BLaER1 treated with 17β-estradiol and CSF1 and Interleukin-3, amounts not matched to agents 10 nM and 100 nM (cell line): ENCODE measurements at regions not wholly inside any gene's neighbourhood (a gene's known extent, or its start where the extent isn't known, plus 50 kb on each side); places are given as distances from the start of the nearest gene placed in this dataset.

Source experiments
- H3K27ac ChIP-seq, 11 experiments: shearing (Covaris generic); formaldehyde crosslinking; 2 replicates each; pipeline ENCODE4 v1.8.1; 2022
- H3K27me3 ChIP-seq, 11 experiments: shearing (Covaris generic); formaldehyde crosslinking; 2 replicates each; pipeline ENCODE4 v1.8.1; 2022
- H3K36me3 ChIP-seq, 11 experiments: shearing (Covaris generic); formaldehyde crosslinking; 2 replicates each; pipeline ENCODE4 v1.8.1; 2022
- H3K4me1 ChIP-seq, 10 experiments: shearing (Covaris generic); formaldehyde crosslinking; 2 replicates each; pipeline ENCODE4 v1.8.1; 2022
- H3K4me2 ChIP-seq, 11 experiments: shearing (Covaris generic); formaldehyde crosslinking; 2 replicates each; pipeline ENCODE4 v1.8.1; 2022
- H3K4me3 ChIP-seq, 10 experiments: shearing (Covaris generic); formaldehyde crosslinking; 2 replicates each; pipeline ENCODE4 v1.8.1; 2022
- H3K9ac ChIP-seq, 11 experiments: shearing (Covaris generic); formaldehyde crosslinking; 2 replicates each; pipeline ENCODE4 v1.8.1; 2022
- H3K9me3 ChIP-seq, 11 experiments: shearing (Covaris generic); formaldehyde crosslinking; replicated peaks in 1 of 11; 2 replicates each; pipeline ENCODE4 v1.8.1; 2022
- H4K20me1 ChIP-seq, 11 experiments: shearing (Covaris generic); formaldehyde crosslinking; 2 replicates each; pipeline ENCODE4 v1.8.1; 2022
- Cebpa-rat ChIP-seq, 11 experiments: shearing (Covaris generic); IDR thresholded peaks; 2 replicates each; pipeline ENCODE4 v1.8.1; 2022

DNA sequence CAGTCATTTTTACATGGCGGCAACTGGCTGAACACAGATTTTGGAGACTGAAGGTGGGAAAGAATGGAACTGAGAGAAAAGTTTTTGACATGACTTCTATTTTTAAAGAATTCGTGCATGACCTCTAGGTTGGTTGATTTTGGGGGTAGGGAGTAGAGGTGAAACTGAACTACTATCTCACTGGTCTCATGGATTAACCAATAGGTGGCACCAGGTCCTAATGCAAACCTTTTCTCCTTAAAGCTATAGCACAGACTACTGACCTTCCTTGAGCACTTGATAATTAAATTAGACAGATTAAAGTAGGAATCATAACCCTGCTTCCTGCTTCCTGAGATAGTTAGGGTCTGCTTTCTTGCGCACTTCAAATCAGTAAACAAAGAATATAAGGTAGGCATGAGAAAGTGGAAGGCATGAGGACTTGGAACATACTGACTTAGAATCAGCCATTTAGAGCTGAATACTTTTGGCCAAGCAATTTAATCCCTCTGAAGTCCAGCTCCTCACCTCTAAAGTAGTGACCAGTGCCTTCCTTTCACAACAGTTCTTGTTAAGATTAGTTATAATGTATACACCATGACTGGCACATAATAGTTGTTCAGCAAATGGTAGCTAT lies 206.0 kb downstream of the CENPF start:
- Histone ChIP-seq H3K27ac (no peak overlapping the region), H4K20me1 (no peaks in the 10 kb centered on the region), H3K9ac (no peak overlapping the region), H3K4me2 (no peak overlapping the region), H3K4me1 (no peaks in the 10 kb centered on the region), H3K9me3 (peaks cover 10 to 23% (median 18%) of the 10 kb centered on the region in 11 experiments; a peak in 21 of 22 replicates), H3K36me3 (no peaks in the 10 kb centered on the region), H3K4me3 (no peak overlapping the region), H3K27me3 (no peaks in the 10 kb centered on the region)
- TF ChIP-seq Cebpa-rat (IDR thresholded peaks at IDR 0.05), result no peak

- no peaks in the 10 kb centered on the region for H3K36me3 ChIP-seq
- no peak overlapping the region for H3K4me3 ChIP-seq
- no peak overlapping the region for H3K9ac ChIP-seq
- H3K9me3 ChIP-seq, result no peaks in the 10 kb centered on the region
- H3K27me3 ChIP-seq, result no peaks in the 10 kb centered on the region
- H3K27ac ChIP-seq, result no peak overlapping the region
- no peak overlapping the region; a peak in 1 of 22 replicates for H3K4me2 ChIP-seq
- no peak for TF ChIP-seq Cebpa-rat (IDR thresholded peaks at IDR 0.05)
- H4K20me1 ChIP-seq, result no peaks in the 10 kb centered on the region
- H3K4me1 ChIP-seq, result peaks cover 0 to 7% (median 0%) of the 10 kb centered on the region in 10 experiments; a peak in 2 of 20 replicates
These were observed 213.6 kb downstream of the CENPF start for GRCh38 chr1:214816603-214817002.

DNA sequence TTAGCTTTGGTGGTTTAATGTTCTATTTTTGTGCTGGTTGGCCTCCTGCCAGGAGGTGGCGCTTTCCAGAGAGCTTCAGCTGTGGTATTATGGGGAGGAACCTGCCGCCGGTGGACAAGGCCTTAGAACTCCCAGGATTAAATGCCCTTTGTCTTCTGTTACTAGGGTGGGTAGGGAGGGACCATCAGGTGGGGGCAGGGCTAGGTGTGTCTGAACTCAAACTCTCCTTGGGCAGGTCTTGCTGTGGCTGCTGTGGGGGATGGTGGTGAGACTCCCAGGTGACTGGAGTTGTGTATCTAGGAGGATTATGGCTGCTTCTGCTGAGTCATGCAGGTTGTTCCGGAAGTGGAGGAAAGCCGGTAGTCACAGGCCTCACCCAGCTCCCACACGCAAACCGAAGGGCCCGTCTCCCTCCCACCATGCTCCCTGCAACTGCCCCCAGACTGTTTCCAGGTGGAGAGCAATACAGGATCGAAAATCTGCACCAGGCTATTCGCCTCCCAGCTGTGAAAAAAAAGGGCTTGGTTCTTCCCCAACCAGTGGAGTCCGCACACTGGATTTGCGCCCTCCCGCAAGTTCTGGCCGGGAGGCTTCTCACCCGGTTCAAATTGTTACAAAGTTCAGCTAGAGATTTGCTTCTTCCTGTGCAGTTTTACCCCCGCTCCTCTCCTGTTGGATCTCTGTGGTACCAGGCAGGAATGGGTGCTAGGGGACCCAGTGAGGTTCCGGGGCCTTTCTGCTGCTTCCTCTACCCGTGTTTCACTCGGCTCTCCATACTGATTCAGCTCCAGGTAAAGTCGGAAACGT lies 220.5 kb downstream of the CENPF start:
- no peaks in the 10 kb centered on the region for H3K36me3 ChIP-seq
- H4K20me1 ChIP-seq, result no peaks in the 10 kb centered on the region
- no peak for TF ChIP-seq Cebpa-rat (IDR thresholded peaks at IDR 0.05)
- H3K27ac ChIP-seq, result no peak overlapping the region
- no peak overlapping the region for H3K9ac ChIP-seq
- H3K4me3 ChIP-seq, result no peak overlapping the region
- H3K4me1 ChIP-seq, result no peaks in the 10 kb centered on the region
- H3K4me2 ChIP-seq, result no peak overlapping the region
- H3K9me3 ChIP-seq, result peaks cover 8 to 21% (median 15%) of the 10 kb centered on the region in 11 experiments; a peak in 18 of 22 replicates
- no peaks in the 10 kb centered on the region for H3K27me3 ChIP-seq

DNA sequence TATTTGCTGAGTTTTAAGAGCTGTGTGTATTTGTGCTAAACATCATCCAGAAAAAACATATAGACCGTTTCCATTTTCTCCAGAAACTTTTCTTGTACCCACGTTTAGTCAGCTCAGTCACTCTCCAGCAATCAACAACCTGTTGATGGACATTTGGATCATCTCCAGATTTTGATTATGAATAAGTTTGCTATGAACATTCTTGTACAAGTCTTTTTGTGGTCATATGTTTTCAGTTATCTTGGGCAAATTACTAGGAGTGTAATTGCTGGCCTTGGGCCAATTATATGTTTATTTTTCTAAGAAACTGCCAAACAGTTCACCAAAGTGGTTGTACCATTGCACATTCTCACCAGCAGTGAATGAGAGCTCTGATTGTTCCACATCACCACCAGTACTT lies 221.8 kb downstream of the CENPF start:
- Histone ChIP-seq H4K20me1 (no peaks in the 10 kb centered on the region), H3K9ac (no peak overlapping the region), H3K27me3 (no peaks in the 10 kb centered on the region), H3K4me2 (no peak overlapping the region), H3K4me1 (no peaks in the 10 kb centered on the region), H3K27ac (no peak overlapping the region), H3K4me3 (no peak overlapping the region), H3K9me3 (peaks cover 8 to 21% (median 16%) of the 10 kb centered on the region in 11 experiments; a peak in 18 of 22 replicates), H3K36me3 (no peaks in the 10 kb centered on the region)
- no peak for TF ChIP-seq Cebpa-rat (IDR thresholded peaks at IDR 0.05)

DNA sequence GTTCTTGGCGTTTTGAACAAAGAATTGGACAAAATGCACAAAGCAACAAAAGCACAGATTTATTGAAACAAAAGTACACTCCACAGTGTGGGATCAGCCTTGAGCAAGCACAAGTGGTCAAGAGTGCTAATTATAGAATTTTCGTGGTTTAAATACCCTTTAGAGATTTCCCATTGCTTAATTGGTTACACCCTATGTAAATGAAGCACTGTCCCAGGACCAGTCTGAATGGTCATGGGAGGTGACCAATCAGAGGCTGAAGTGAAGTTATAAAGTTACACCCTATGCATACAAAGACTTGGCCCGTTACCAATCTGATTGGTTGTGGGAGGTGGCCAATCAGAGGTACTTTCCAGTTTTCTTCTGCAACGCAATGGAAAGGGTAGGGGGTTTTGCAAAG lies 223.6 kb downstream of the CENPF start:
- H3K9me3 ChIP-seq, result peaks cover 8 to 21% (median 16%) of the 10 kb centered on the region in 11 experiments; a peak in 18 of 22 replicates
- H3K4me2 ChIP-seq, result no peak overlapping the region
- no peak for TF ChIP-seq Cebpa-rat (IDR thresholded peaks at IDR 0.05)
- no peaks in the 10 kb centered on the region for H3K36me3 ChIP-seq
- no peaks in the 10 kb centered on the region for H4K20me1 ChIP-seq
- H3K9ac ChIP-seq, result no peak overlapping the region
- H3K4me3 ChIP-seq, result no peak overlapping the region
- H3K27ac ChIP-seq, result no peak overlapping the region
- no peaks in the 10 kb centered on the region for H3K27me3 ChIP-seq
- no peaks in the 10 kb centered on the region for H3K4me1 ChIP-seq

DNA sequence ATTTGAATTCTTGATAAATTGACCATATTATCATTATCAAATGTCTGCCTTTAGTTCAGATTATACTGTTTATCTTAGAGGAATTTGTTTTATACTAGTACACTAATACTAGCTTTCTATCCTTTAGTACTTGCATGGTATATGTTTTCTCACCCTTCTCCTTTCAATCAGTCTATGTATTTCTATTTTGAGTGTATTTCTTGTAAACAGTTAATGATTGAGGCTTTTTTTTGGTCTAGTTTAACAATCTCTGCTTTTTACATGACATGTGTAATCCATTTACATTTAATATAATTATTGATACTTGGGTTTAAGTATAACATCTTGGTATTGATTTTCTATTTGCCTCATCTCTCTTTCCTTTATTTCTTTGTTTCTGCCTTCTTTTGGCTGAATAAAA lies 224.9 kb downstream of the CENPF start:
- Histone ChIP-seq H3K4me1 (no peaks in the 10 kb centered on the region), H3K9me3 (peaks cover 8 to 21% (median 16%) of the 10 kb centered on the region in 11 experiments; a peak in 18 of 22 replicates), H3K4me3 (no peak overlapping the region), H3K4me2 (no peak overlapping the region), H4K20me1 (no peaks in the 10 kb centered on the region), H3K36me3 (no peaks in the 10 kb centered on the region), H3K27ac (no peak overlapping the region), H3K27me3 (no peaks in the 10 kb centered on the region), H3K9ac (no peak overlapping the region)
- TF ChIP-seq Cebpa-rat (IDR thresholded peaks at IDR 0.05), result no peak

GRCh38 chr1:214830941-214831340 lies 227.9 kb downstream of the CENPF start:
- H3K27ac ChIP-seq, result no peak overlapping the region
- H4K20me1 ChIP-seq, result no peaks in the 10 kb centered on the region
- no peak for TF ChIP-seq Cebpa-rat (IDR thresholded peaks at IDR 0.05)
- H3K9me3 ChIP-seq, result peaks cover 8 to 21% (median 14%) of the 10 kb centered on the region in 11 experiments; a peak in 17 of 22 replicates
- H3K4me3 ChIP-seq, result no peak overlapping the region
- H3K4me2 ChIP-seq, result no peak overlapping the region
- H3K4me1 ChIP-seq, result no peaks in the 10 kb centered on the region
- no peak overlapping the region for H3K9ac ChIP-seq
- no peaks in the 10 kb centered on the region for H3K27me3 ChIP-seq
- no peaks in the 10 kb centered on the region for H3K36me3 ChIP-seq

- H3K4me3 ChIP-seq, result no peak overlapping the region
- no peaks in the 10 kb centered on the region for H3K27me3 ChIP-seq
- no peak overlapping the region for H3K4me2 ChIP-seq
- H3K4me1 ChIP-seq, result no peaks in the 10 kb centered on the region
- H3K36me3 ChIP-seq, result no peaks in the 10 kb centered on the region
- H3K9ac ChIP-seq, result no peak overlapping the region
- no peak overlapping the region for H3K27ac ChIP-seq
- H3K9me3 ChIP-seq, result peaks cover 5 to 16% (median 13%) of the 10 kb centered on the region in 11 experiments; a peak in 17 of 22 replicates
- no peak for TF ChIP-seq Cebpa-rat (IDR thresholded peaks at IDR 0.05)
- H4K20me1 ChIP-seq, result no peaks in the 10 kb centered on the region
These were observed 229.0 kb downstream of the CENPF start for GRCh38 chr1:214831956-214832355.

DNA sequence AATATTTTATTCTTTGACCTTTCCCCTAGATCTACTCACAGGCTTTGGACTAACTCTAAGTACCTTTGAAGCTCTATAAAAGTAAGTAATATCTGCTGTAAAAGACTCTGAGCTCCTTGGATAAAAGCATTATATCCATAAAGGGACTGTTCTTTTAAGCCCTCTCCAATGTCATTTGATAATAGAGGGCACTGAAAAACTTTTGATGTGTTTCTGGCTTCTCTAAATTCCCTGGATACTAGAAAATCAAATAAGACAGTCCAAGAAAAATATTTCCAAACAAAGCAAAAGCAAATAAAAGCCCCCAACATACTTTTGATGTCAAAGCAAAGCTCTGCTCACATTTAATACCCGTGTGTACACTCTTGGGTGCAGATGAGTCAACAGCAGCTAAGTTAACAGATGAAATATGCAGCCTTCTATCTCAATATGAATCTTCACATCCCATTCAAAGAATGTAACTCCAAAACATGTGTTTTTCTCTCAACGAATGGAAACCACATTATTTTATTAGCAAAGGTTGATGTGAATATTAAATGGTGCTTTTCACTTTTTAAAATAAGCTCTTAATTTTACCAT lies 230.3 kb downstream of the CENPF start:
- no peak for TF ChIP-seq Cebpa-rat (IDR thresholded peaks at IDR 0.05)
- H4K20me1 ChIP-seq, result no peaks in the 10 kb centered on the region
- H3K27ac ChIP-seq, result no peak overlapping the region
- no peak overlapping the region for H3K4me2 ChIP-seq
- no peak overlapping the region for H3K4me3 ChIP-seq
- no peaks in the 10 kb centered on the region for H3K36me3 ChIP-seq
- H3K9ac ChIP-seq, result no peak overlapping the region
- H3K9me3 ChIP-seq, result peaks cover 0 to 4% (median 4%) of the 10 kb centered on the region in 11 experiments; a peak in 11 of 22 replicates
- no peaks in the 10 kb centered on the region for H3K4me1 ChIP-seq
- no peaks in the 10 kb centered on the region for H3K27me3 ChIP-seq
